Coronary artery (tissue), 2 donors: ENCODE measurements at regions not wholly inside any gene's neighbourhood (a gene's known extent, or its start where the extent isn't known, plus 50 kb on each side); places are given as distances from the start of the nearest gene placed in this dataset.

Source experiments
- DNase-seq: peaks from one replicate; pipeline ENCODE4 v3.0.0-alpha.2; 2017; ENCODE audit warnings: low spot score
- H3K27ac ChIP-seq, 2 donors: fragments of 200-600 bp; sonication (generic); one replicate each; pipeline ENCODE4 v1.5.1; 2016 to 2019
- H3K4me3 ChIP-seq: fragments of 200-600 bp; sonication (generic); 2 replicates; pipeline ENCODE4 v1.5.1; 2016; ENCODE audit warnings: mild to moderate bottlenecking, moderate library complexity
- TF ChIP-seq, protein P1 (sequence below): fragments of 200-600 bp; sonication (generic); IDR thresholded peaks from one replicate; pipeline ENCODE4 v1.5.1; 2019; ENCODE audit warnings: antibody characterized with exemption

GRCh38 chr10:44786286-44786850, 124.8 kb upstream of the TMEM72 start:
- Histone ChIP-seq H3K4me3 (no peak overlapping the region), H3K27ac (no peak overlapping the region)
- TF ChIP-seq, protein P1, sequence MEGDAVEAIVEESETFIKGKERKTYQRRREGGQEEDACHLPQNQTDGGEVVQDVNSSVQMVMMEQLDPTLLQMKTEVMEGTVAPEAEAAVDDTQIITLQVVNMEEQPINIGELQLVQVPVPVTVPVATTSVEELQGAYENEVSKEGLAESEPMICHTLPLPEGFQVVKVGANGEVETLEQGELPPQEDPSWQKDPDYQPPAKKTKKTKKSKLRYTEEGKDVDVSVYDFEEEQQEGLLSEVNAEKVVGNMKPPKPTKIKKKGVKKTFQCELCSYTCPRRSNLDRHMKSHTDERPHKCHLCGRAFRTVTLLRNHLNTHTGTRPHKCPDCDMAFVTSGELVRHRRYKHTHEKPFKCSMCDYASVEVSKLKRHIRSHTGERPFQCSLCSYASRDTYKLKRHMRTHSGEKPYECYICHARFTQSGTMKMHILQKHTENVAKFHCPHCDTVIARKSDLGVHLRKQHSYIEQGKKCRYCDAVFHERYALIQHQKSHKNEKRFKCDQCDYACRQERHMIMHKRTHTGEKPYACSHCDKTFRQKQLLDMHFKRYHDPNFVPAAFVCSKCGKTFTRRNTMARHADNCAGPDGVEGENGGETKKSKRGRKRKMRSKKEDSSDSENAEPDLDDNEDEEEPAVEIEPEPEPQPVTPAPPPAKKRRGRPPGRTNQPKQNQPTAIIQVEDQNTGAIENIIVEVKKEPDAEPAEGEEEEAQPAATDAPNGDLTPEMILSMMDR: no peak
- DNase-seq: no peak

DNA sequence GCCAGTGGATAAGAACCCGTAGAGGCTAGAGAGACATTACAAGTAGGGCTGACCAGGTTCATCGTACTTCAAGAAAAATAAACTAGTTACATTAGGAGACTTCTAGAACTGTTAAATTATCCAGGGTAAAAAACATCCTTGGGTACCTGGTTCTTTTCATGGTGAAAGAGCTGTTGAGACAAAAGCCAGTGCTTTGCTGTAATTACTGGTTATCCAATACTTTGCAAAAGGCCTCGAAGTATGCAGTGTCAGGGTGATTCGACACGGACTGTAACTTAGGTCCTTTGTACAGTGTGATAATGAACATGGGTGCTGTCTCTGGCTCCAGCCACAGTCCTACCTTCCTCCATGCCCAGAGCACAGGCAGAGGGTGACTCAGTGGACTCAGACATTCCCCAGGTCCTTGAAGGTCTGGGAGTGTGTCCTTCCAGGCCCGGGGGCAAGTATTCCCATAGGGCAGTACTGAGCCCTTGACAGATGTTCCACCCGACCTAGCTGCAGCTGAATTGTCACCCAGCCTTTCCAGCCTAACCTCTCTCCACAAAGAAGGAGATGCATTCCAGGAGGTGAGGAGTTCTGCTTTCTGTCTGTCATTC, 123.6 kb upstream of the TMEM72 start:
- H3K4me3 ChIP-seq: no peak overlapping the region
- H3K27ac ChIP-seq: no peak overlapping the region
- DNase-seq: no peak
- TF ChIP-seq, protein P1: no peak

DNA sequence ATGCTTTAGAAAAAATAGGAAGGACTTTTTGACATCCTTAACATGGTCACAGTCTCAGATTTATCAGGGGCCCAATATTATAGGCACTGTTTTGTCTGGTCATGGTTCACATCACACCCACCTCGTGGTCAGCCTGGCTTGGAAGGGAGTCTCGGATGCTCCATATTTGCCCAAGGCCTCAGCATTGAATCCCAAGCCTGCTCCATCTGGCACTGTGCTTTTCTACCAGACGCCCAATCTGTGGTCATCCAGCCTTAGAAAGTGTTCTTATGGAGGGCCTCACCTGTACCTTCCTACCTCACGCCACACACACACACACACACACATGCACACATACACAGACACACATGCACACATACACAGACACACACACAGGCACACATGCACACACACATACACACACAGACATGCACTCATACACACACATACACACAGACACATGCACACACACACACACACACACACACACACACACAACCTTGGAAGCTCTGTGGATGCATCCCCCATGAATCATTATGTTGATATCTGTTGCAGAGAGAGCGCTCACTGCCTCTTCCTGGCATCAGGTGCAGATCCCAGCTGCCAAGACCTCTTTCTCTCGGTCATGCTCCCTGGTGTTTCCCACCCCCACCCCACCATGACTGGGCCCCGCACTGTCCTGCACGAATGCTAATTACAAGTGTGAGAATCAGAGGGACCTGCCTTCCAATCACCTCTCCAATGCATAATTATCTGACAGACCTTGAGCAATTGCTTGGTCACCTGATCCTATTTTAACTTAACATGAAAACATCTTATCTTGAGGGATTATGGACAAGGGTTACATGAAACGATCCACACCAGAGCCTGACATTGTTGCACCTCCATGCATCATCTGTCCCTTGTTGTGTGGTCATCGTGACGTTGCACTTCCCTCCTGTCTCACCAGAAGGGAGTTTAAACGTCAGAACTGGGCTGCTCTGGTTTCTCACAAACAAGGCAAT, 122.7 kb upstream of the TMEM72 start:
- no peak overlapping the region for H3K4me3 ChIP-seq
- no peak for DNase-seq
- TF ChIP-seq, protein P1: no peak
- H3K27ac ChIP-seq: no peak overlapping the region

- H3K4me3 ChIP-seq: no peak overlapping the region
- TF ChIP-seq, protein P1: no peak
- no peak for DNase-seq
- H3K27ac ChIP-seq: no peak overlapping the region
These were observed 118.9 kb upstream of the TMEM72 start for GRCh38 chr10:44792119-44792775.

DNA sequence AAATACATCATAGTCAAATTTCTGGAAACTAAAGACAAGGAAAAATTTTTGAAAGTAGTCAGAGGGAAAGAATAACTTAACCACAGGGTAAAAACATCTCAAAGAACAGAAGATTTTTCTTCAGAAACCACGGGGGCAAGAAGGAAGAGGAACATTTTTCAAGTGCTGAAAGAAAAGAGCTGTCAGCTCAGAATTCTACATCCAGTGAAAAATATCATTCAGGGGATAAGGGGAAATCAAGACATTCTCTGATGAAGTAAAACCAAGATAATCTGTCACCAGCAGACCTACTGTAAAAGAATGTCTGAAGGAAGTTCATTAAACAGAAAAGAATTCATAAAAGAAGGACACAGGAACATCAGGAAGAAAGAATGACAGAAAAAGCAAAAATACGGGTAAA, 111.2 kb upstream of the TMEM72 start:
- no peak overlapping the region for H3K4me3 ChIP-seq
- TF ChIP-seq, protein P1: no peak
- H3K27ac ChIP-seq: no peak overlapping the region
- no peak for DNase-seq

DNA sequence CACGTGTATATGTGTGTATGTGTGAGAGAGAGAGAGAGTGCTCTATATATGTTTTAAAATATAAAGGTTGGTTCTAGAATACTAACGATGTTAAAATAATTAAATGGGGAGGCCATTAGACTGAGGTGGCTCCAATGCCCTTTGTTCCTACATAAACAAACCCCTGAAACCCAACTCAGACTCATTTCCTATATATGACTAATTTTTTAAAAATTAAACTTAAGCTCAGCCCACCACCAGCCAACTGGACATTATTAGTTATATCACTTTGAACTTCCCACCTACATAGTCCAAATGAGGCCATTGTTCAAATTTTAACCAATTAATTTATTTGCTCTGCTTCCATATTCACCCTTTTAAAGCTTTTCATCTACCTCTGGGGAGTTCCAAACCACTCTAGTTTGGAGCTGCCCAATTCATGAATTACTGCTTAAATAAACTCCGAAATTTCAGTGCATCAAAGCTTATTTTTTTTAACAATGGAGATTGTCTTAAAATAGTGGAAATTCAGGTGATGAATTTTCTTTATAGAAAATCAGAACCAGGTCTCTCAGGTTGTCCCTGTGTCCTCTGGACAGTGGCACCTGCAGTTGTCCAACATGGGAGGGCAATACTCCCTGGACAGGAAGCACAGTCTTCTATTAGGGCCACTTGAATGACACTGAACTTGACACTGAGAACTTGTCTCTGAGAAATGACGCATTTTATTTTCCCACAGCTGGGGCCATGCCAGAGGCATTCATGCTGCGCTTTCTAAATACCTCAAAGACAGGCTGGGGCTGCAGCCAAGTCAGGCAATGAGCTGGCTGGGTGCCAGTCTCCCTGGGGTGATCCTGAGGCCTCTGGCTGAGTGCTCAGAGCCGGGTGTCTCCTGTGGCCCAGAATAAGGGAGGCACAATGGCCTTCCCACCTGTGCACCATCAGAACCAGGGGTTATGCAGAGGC, 109.5 kb upstream of the TMEM72 start:
- peak; percentile 89 for DNase-seq
- Histone ChIP-seq H3K27ac (peak overlapping the region; percentile 38 to 56), H3K4me3 (no peak overlapping the region)
- TF ChIP-seq, protein P1: no peak
